ENCODE measurements at regions not wholly inside any gene's neighbourhood (a gene's known extent, or its start where the extent isn't known, plus 50 kb on each side); places are given as distances from the start of the nearest gene placed in this dataset.
"Not testable (repeated sequence)": the region's sequence is repeated elsewhere in the genome, so short reads cannot be mapped to it uniquely, and the experiment has no call there.

- no peak for DNase-seq
- Histone ChIP-seq H3K4me3 (no peak overlapping the region), H3K36me3 (no peaks in the 10 kb centered on the region), H3K27ac (no peak overlapping the region), H3K27me3 (peaks cover 8% of the 10 kb centered on the region; the same call in 1 of the 2 replicates), H3K4me1 (no peaks in the 10 kb centered on the region), H3K9me3 (replicated peaks) (peaks cover 5% of the 10 kb centered on the region; the same call in 1 of the 2 replicates)
Measured at GRCh38 chr5:176754376-176754973, 55.9 kb upstream of the UNC5A start.

GRCh38 chr5:176755593-176755992, 54.8 kb upstream of the UNC5A start:
- H3K27me3 ChIP-seq; H3K4me3 ChIP-seq; H3K27ac ChIP-seq; H3K36me3 ChIP-seq; DNase-seq; H3K4me1 ChIP-seq; H3K9me3 ChIP-seq (replicated peaks): not testable (repeated sequence)

DNA sequence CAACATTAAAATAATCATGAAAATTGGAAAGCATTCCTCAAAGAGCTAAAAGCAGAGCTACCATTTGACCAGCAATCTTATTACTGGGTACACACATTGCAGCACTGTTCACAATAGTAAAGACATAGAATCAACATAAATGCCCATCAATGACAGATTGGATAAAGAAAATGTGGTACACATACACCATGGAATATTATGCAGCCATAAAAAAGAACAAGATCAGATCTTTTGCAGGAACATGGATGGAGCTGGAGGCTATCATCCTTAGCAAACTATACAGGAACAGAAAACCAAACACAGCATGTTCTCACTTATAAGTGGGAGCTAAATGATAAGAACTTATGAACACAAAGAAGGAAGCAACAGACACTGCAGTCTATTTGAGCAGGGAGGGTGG, 52.8 kb upstream of the UNC5A start:
- not testable (repeated sequence) for H3K36me3 ChIP-seq; H3K27me3 ChIP-seq; DNase-seq; H3K4me1 ChIP-seq; H3K9me3 ChIP-seq (replicated peaks); H3K4me3 ChIP-seq; H3K27ac ChIP-seq

Measured in SJCRH30 (cell line).